Activated B cell treated with CpG ODN at 0.5 μM for 24 hours (primary cell): ENCODE measurements at regions not wholly inside any gene's neighbourhood (a gene's known extent, or its start where the extent isn't known, plus 50 kb on each side); places are given as distances from the start of the nearest gene placed in this dataset.

Source experiments
- ATAC-seq: fragments of 200-7000 bp; cut with Tn5 transposase; one replicate; pipeline ENCODE4 v1.10.0; 2021; ENCODE audit warnings: low read depth, mild to moderate bottlenecking, moderate library complexity
- CTCF ChIA-PET: fragments of 350-600 bp; sonication (Branson Sonifier 250); formaldehyde crosslinking; loops from one replicate; lab custom pipeline; 2021; ENCODE audit warnings: antibody characterized with exemption; lab: Charles Lee
- POLR2A ChIA-PET: fragments of 350-600 bp; sonication (Branson Sonifier 250); formaldehyde crosslinking; loops from one replicate; lab custom pipeline; 2021; ENCODE audit warnings: antibody characterized with exemption; lab: Charles Lee
- DNase-seq: peaks from one replicate; pipeline ENCODE4 v3.0.0; 2022
- H3K27ac Mint-ChIP-seq: one replicate; pipeline ENCODE4 v1.8.0; 2020; ENCODE audit warnings: mixed read lengths
- H3K27me3 Mint-ChIP-seq: one replicate; pipeline ENCODE4 v1.8.0; 2021; ENCODE audit warnings: mixed read lengths
- H3K36me3 Mint-ChIP-seq: one replicate; pipeline ENCODE4 v1.8.0; 2021; ENCODE audit warnings: low read depth, mixed read lengths
- H3K4me1 Mint-ChIP-seq: one replicate; pipeline ENCODE4 v1.8.0; 2021; ENCODE audit warnings: mixed read lengths
- H3K4me3 Mint-ChIP-seq: one replicate; pipeline ENCODE4 v1.8.0; 2020; ENCODE audit warnings: mild to moderate bottlenecking, mixed read lengths
- H3K9me3 Mint-ChIP-seq: one replicate; pipeline ENCODE4 v1.8.0; 2020; ENCODE audit warnings: mixed read lengths
- CTCF ChIP-seq: fragments of 200-600 bp; IDR thresholded peaks from one replicate; pipeline ENCODE4 v1.8.0; 2022; ENCODE audit warnings: antibody characterized with exemption, mild to moderate bottlenecking
- intact Hi-C: fragments of 100-400 bp; cut with micrococcal nuclease; formaldehyde crosslinking; loops from one replicate; pipeline ENCODE4 v1.15.1; 2024

GRCh38 chr1:4105300-4105880 is 205.3 kb upstream of the C1orf174 start:
- peaks cover 10% of the 10 kb centered on the region for H3K27me3 Mint-ChIP-seq

GRCh38 chr1:4106731-4107130 is 206.7 kb upstream of the C1orf174 start:
- H3K4me1 Mint-ChIP-seq: no peaks in the 10 kb centered on the region
- H3K27me3 Mint-ChIP-seq: peaks cover 7% of the 10 kb centered on the region
- ATAC-seq (no peak), DNase-seq (no peak)
- H3K27ac Mint-ChIP-seq: no peak overlapping the region
- no peaks in the 10 kb centered on the region for H3K36me3 Mint-ChIP-seq
- ChIA-PET POLR2A (no interaction called here), CTCF (no interaction called here)
- intact Hi-C loops: no loop called here
- peaks cover 4% of the 10 kb centered on the region for H3K9me3 Mint-ChIP-seq
- TF ChIP-seq CTCF: no peak
- H3K4me3 Mint-ChIP-seq: no peak overlapping the region

More at GRCh38 chr1:4105300-4105880, 205.3 kb upstream of the C1orf174 start:
- no peak overlapping the region for H3K27ac Mint-ChIP-seq
- peaks cover 4% of the 10 kb centered on the region for H3K9me3 Mint-ChIP-seq
- no peak overlapping the region for H3K4me3 Mint-ChIP-seq
- ATAC-seq: no peak
- no peaks in the 10 kb centered on the region for H3K4me1 Mint-ChIP-seq
- ChIA-PET CTCF (no interaction called here), POLR2A (no interaction called here)
- no peaks in the 10 kb centered on the region for H3K36me3 Mint-ChIP-seq
- intact Hi-C loops: no loop called here
- DNase-seq: no peak
- TF ChIP-seq CTCF: no peak

- ChIA-PET CTCF (no interaction called here), POLR2A (no interaction called here)
- DNase-seq: no peak
- no peak for TF ChIP-seq CTCF
- Mint-ChIP-seq H3K4me1 (no peaks in the 10 kb centered on the region), H3K27me3 (peaks cover 7% of the 10 kb centered on the region), H3K4me3 (no peak overlapping the region), H3K27ac (no peak overlapping the region), H3K36me3 (no peaks in the 10 kb centered on the region), H3K9me3 (peaks cover 4% of the 10 kb centered on the region)
- intact Hi-C loops: no loop called here
- no peak for ATAC-seq
These were observed 207.2 kb upstream of the C1orf174 start for GRCh38 chr1:4107291-4107690.

GRCh38 chr1:4108331-4108730 is 208.3 kb upstream of the C1orf174 start:
- Mint-ChIP-seq H3K27me3 (peaks cover 5% of the 10 kb centered on the region), H3K4me3 (no peak overlapping the region), H3K4me1 (no peaks in the 10 kb centered on the region), H3K36me3 (no peaks in the 10 kb centered on the region), H3K9me3 (peaks cover 10% of the 10 kb centered on the region), H3K27ac (no peak overlapping the region)
- no peak for TF ChIP-seq CTCF
- CTCF ChIA-PET: no interaction called here
- POLR2A ChIA-PET: no interaction called here
- ATAC-seq: no peak
- DNase-seq: no peak
- intact Hi-C loops: no loop called here

- Mint-ChIP-seq H3K4me1 (no peaks in the 10 kb centered on the region), H3K27ac (no peak overlapping the region), H3K9me3 (peaks cover 12% of the 10 kb centered on the region), H3K36me3 (no peaks in the 10 kb centered on the region), H3K4me3 (no peak overlapping the region), H3K27me3 (peaks cover 5% of the 10 kb centered on the region)
- ChIA-PET CTCF (no interaction called here), POLR2A (no interaction called here)
- DNase-seq: no peak
- no peak for TF ChIP-seq CTCF
- intact Hi-C loops: no loop called here
- ATAC-seq: no peak
These were observed 208.9 kb upstream of the C1orf174 start for GRCh38 chr1:4108758-4109627.
